WTC11 (cell line): ENCODE measurements at regions not wholly inside any gene's neighbourhood (a gene's known extent, or its start where the extent isn't known, plus 50 kb on each side); places are given as distances from the start of the nearest gene placed in this dataset.

Experiments used
- ATAC-seq: fragments of 200-7000 bp; cut with Tn5 transposase; 2 replicates; pipeline ENCODE4 v1.10.0; 2021; ENCODE audit warnings: mild to moderate bottlenecking, moderate library complexity
- CTCF ChIA-PET: fragments of 300-600 bp; sonication (Branson Sonifier 250); formaldehyde crosslinking; loops from one replicate; lab custom pipeline; 2021; ENCODE audit warnings: antibody characterized with exemption; lab: Charles Lee
- POLR2A ChIA-PET: fragments of 350-600 bp; sonication (Branson Sonifier 250); formaldehyde crosslinking; loops from one replicate; lab custom pipeline; 2021; ENCODE audit warnings: antibody characterized with exemption; lab: Charles Lee
- DNase-seq: peaks from one replicate; pipeline ENCODE4 v3.0.0; 2021; ENCODE audit warnings: low spot score
- H3K27ac Mint-ChIP-seq: 2 replicates; pipeline ENCODE4 v1.8.0; 2021; ENCODE audit warnings: mixed read lengths
- H3K27me3 Mint-ChIP-seq: 2 replicates; pipeline ENCODE4 v1.8.0; 2021; ENCODE audit warnings: low read depth, mild to moderate bottlenecking, moderate library complexity, mixed read lengths
- H3K36me3 Mint-ChIP-seq: 2 replicates; pipeline ENCODE4 v1.8.0; 2021; ENCODE audit warnings: mixed read lengths
- H3K4me1 Mint-ChIP-seq: 2 replicates; pipeline ENCODE4 v1.8.0; 2022; ENCODE audit warnings: mixed read lengths
- H3K4me3 Mint-ChIP-seq: 2 replicates; pipeline ENCODE4 v1.8.0; 2021; ENCODE audit warnings: mild to moderate bottlenecking, moderate library complexity, mixed read lengths
- H3K9me3 Mint-ChIP-seq: 2 replicates; pipeline ENCODE4 v1.8.0; 2021; ENCODE audit warnings: mixed read lengths
- ETV6 ChIP-seq: sonication (generic); formaldehyde crosslinking; IDR thresholded peaks from 2 replicates; pipeline ENCODE4 v1.8.1; 2022; ENCODE audit warnings: mild to moderate bottlenecking, missing genetic modification reagents
- GRHL2 ChIP-seq: fragments of 250-450 bp; sonication (Bioruptor Pico); IDR thresholded peaks from 2 replicates; pipeline ENCODE4 v1.8.0; 2022; ENCODE audit warnings: mild to moderate bottlenecking, moderate library complexity; ENCODE audit not compliant: insufficient replicate concordance, severe bottlenecking
- RORB ChIP-seq: fragments of 250-450 bp; sonication (Bioruptor Pico); IDR thresholded peaks from 2 replicates; pipeline ENCODE4 v1.9.0; 2021; ENCODE audit warnings: mild to moderate bottlenecking
- TEAD1 ChIP-seq: sonication (generic); formaldehyde crosslinking; IDR thresholded peaks from 2 replicates; pipeline ENCODE4 v1.8.0; 2022; ENCODE audit warnings: mild to moderate bottlenecking, missing genetic modification reagents
- TEAD4 ChIP-seq: sonication (generic); formaldehyde crosslinking; IDR thresholded peaks from 2 replicates; pipeline ENCODE4 v1.8.0; 2022; ENCODE audit warnings: mild to moderate bottlenecking, missing genetic modification reagents
- TF ChIP-seq, protein P1 (sequence below): sonication (generic); formaldehyde crosslinking; conservative IDR thresholded peaks from 2 replicates; pipeline ENCODE4 v1.8.1; 2022; ENCODE audit warnings: mild to moderate bottlenecking, missing genetic modification reagents
- TF ChIP-seq, protein P2 (sequence below): fragments of 200-600 bp; IDR thresholded peaks from 2 replicates; pipeline ENCODE4 v1.8.0; 2022; ENCODE audit warnings: antibody characterized with exemption

DNA sequence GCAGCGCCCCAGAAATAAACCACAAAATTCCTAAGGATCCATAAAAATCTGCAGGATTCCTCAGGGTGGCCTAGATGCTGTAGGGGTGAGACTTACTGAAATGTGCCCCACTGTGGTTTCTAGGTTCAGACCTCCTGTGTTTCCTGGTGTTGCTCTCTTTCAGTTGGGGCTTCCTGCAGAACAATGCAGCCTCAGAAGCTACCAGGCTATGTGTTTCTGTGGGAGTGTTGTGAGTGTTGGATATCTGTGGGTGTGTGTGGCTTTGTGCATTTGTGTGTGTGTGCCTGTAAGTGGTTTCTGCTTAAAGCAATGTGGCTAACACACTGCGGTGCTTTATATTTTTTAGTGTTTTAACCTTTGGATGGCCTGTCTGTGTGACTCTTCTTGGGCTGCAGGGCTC is 277.6 kb downstream of the TSPY10 start:
- no peak for ATAC-seq
- CTCF ChIA-PET: no interaction called here
- no peak overlapping the region for H3K27ac Mint-ChIP-seq
- TF ChIP-seq GRHL2 (CRISPR knock-in tag) (no peak), ETV6 (CRISPR knock-in tag) (no peak), TEAD4 (CRISPR knock-in tag) (no peak), TEAD1 (no peak), RORB (CRISPR knock-in tag) (no peak)
- TF ChIP-seq, protein P1, sequence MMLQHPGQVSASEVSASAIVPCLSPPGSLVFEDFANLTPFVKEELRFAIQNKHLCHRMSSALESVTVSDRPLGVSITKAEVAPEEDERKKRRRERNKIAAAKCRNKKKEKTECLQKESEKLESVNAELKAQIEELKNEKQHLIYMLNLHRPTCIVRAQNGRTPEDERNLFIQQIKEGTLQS (CRISPR knock-in tag): no peak
- TF ChIP-seq, protein P2, sequence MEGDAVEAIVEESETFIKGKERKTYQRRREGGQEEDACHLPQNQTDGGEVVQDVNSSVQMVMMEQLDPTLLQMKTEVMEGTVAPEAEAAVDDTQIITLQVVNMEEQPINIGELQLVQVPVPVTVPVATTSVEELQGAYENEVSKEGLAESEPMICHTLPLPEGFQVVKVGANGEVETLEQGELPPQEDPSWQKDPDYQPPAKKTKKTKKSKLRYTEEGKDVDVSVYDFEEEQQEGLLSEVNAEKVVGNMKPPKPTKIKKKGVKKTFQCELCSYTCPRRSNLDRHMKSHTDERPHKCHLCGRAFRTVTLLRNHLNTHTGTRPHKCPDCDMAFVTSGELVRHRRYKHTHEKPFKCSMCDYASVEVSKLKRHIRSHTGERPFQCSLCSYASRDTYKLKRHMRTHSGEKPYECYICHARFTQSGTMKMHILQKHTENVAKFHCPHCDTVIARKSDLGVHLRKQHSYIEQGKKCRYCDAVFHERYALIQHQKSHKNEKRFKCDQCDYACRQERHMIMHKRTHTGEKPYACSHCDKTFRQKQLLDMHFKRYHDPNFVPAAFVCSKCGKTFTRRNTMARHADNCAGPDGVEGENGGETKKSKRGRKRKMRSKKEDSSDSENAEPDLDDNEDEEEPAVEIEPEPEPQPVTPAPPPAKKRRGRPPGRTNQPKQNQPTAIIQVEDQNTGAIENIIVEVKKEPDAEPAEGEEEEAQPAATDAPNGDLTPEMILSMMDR: no peak
- TF ChIP-seq, all 79 proteins: peak for 0
- no peak for DNase-seq
- H3K4me1 Mint-ChIP-seq: no peaks in the 10 kb centered on the region
- H3K27me3 Mint-ChIP-seq: no peaks in the 10 kb centered on the region
- H3K36me3 Mint-ChIP-seq: no peaks in the 10 kb centered on the region
- no peaks in the 10 kb centered on the region for H3K9me3 Mint-ChIP-seq
- no peak overlapping the region for H3K4me3 Mint-ChIP-seq
- POLR2A ChIA-PET: no interaction called here
